ENCODE measurements at regions not wholly inside any gene's neighbourhood (a gene's known extent, or its start where the extent isn't known, plus 50 kb on each side); places are given as distances from the start of the nearest gene placed in this dataset.

DNA sequence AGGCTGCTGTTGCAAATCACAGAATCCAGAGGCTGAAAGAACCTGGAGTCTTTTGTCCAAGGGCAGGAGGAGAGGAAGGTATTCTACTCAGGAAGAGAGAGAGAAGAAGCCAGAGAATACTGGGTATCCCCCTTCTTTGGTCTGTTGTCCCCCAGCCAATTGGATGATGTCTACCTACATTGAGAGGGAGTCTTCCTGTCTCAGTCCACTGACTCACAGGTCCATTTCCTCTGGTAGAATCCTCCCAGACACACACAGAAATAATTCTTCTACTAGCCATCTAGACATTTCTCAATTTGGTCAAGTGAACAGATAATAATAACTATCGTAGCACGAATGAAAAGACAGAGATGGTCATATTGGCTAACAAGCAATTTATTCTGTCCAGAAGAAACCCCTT is 416.4 kb upstream of the UBE2E3 start:
- TF ChIP-seq, protein P1, sequence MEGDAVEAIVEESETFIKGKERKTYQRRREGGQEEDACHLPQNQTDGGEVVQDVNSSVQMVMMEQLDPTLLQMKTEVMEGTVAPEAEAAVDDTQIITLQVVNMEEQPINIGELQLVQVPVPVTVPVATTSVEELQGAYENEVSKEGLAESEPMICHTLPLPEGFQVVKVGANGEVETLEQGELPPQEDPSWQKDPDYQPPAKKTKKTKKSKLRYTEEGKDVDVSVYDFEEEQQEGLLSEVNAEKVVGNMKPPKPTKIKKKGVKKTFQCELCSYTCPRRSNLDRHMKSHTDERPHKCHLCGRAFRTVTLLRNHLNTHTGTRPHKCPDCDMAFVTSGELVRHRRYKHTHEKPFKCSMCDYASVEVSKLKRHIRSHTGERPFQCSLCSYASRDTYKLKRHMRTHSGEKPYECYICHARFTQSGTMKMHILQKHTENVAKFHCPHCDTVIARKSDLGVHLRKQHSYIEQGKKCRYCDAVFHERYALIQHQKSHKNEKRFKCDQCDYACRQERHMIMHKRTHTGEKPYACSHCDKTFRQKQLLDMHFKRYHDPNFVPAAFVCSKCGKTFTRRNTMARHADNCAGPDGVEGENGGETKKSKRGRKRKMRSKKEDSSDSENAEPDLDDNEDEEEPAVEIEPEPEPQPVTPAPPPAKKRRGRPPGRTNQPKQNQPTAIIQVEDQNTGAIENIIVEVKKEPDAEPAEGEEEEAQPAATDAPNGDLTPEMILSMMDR (IDR thresholded peaks at IDR 0.05; ENCODE audit: insufficient read depth, low read length, poor library complexity, severe bottlenecking): no peak
- no peak for TF ChIP-seq EZH2phosphoT487 (conservative IDR thresholded peaks at IDR 0.05; ENCODE audit: low read length)

All from SU-DHL-6 (cell line).